ENCODE measurements at regions not wholly inside any gene's neighbourhood (a gene's known extent, or its start where the extent isn't known, plus 50 kb on each side); places are given as distances from the start of the nearest gene placed in this dataset.

DNA sequence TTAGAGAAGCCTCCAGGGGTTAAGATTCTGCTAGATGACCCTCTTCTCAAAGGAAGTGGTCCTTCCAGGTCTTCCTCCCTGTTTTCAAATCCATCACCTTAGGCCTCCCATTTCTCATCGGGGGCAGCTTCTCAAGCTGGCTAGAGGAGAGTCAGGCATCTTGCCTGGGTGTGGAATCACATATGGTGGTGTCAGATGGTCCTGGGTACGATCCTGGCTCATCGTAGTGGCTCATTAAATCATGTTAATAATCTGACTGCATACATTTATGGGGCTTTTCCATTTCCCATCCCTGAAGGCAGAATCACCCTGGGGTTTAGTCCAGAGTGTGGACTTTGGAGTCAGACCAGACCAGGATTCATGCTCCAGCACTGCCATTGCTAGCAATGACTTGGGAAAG, 132.6 kb downstream of the RPS24 start:
- no peak for DNase-seq (ENCODE audit: low read depth)
- TF ChIP-seq CTCF (IDR thresholded peaks at IDR 0.05; ENCODE audit: low read depth, low read length, missing control alignments), result no peak
- H3K4me3 ChIP-seq (ENCODE audit: low read depth, low read length), result no peak overlapping the region
- in situ Hi-C loops (cut with HindIII; ENCODE audit: low sequenced_read_pairs), result loop anchor here (5.0 kb wide), 1 partner anchor 49 kb away; no protein-coding TSS in a partner anchor

DNA sequence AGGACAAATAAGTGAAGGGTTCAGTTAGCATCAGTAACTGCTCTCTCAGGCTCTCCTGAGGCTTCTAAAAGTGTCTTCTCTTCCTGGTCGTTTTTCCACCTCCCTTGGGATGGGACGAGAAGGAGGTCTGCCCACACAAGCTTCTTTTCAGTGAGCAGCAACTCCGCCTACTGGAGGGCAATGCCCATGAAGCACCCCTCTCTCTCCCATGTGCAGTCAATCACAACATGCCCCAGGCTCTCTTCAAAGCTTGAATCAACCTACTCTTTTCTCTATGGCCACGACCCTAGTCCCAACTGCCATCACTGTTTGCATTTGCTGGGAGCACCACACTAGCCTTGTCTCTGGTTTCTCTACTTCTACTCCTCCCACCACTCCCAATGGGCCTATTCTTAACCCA, 135.6 kb downstream of the RPS24 start:
- in situ Hi-C loops (cut with HindIII; ENCODE audit: low sequenced_read_pairs), result loop anchor here (5.0 kb wide), 1 partner anchor 52 kb away; no protein-coding TSS in a partner anchor
- no peak overlapping the region for H3K4me3 ChIP-seq (ENCODE audit: low read depth, low read length)
- DNase-seq (ENCODE audit: low read depth), result no peak
- TF ChIP-seq CTCF (IDR thresholded peaks at IDR 0.05; ENCODE audit: low read depth, low read length, missing control alignments), result no peak

DNA sequence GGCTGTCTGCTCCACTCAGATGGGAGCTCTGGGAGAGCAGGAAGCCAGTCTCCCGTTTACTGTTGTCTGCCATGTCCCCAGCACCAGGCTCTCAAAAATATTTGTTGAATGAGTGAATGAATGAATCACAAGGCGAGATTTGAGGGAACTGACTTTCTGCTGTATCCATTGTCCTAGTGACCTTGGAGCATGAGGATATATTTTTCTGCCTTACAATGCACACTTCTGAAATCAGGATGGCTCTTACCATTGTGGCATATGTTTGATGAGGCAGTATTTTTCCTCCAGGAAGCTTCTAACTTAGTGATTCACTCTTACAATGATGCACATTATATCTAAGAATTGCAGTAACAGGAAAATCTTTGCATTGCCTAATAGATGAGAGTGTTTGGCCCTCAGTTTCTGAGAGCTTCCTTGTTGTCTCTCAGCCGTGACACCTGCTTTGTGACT, 136.4 kb downstream of the RPS24 start:
- H3K4me3 ChIP-seq (ENCODE audit: low read depth, low read length), result no peak overlapping the region
- in situ Hi-C loops (cut with HindIII; ENCODE audit: low sequenced_read_pairs), result no loop called here
- no peak for TF ChIP-seq CTCF (IDR thresholded peaks at IDR 0.05; ENCODE audit: low read depth, low read length, missing control alignments)
- no peak for DNase-seq (ENCODE audit: low read depth)

GRCh38 chr10:78171633-78172400, 138.2 kb downstream of the RPS24 start:
- in situ Hi-C loops (cut with HindIII; ENCODE audit: low sequenced_read_pairs), result no loop called here
- DNase-seq (ENCODE audit: low read depth), result no peak
- no peak overlapping the region for H3K4me3 ChIP-seq (ENCODE audit: low read depth, low read length)
- no peak for TF ChIP-seq CTCF (IDR thresholded peaks at IDR 0.05; ENCODE audit: low read depth, low read length, missing control alignments)

GRCh38 chr10:78173360-78174015, 139.8 kb downstream of the RPS24 start:
- in situ Hi-C loops (cut with HindIII; ENCODE audit: low sequenced_read_pairs), result no loop called here
- no peak overlapping the region for H3K4me3 ChIP-seq (ENCODE audit: low read depth, low read length)
- DNase-seq (ENCODE audit: low read depth), result no peak
- no peak for TF ChIP-seq CTCF (IDR thresholded peaks at IDR 0.05; ENCODE audit: low read depth, low read length, missing control alignments)

GRCh38 chr10:78175444-78176015, 141.9 kb downstream of the RPS24 start:
- no peak overlapping the region for H3K4me3 ChIP-seq (ENCODE audit: low read depth, low read length)
- DNase-seq (ENCODE audit: low read depth), result no peak
- in situ Hi-C loops (cut with HindIII; ENCODE audit: low sequenced_read_pairs), result no loop called here
- TF ChIP-seq CTCF (IDR thresholded peaks at IDR 0.05; ENCODE audit: low read depth, low read length, missing control alignments), result no peak
